ENCODE measurements at regions not wholly inside any gene's neighbourhood (a gene's known extent, or its start where the extent isn't known, plus 50 kb on each side); places are given as distances from the start of the nearest gene placed in this dataset.
"Not testable (repeated sequence)": the region's sequence is repeated elsewhere in the genome, so short reads cannot be mapped to it uniquely, and the experiment has no call there.

DNA sequence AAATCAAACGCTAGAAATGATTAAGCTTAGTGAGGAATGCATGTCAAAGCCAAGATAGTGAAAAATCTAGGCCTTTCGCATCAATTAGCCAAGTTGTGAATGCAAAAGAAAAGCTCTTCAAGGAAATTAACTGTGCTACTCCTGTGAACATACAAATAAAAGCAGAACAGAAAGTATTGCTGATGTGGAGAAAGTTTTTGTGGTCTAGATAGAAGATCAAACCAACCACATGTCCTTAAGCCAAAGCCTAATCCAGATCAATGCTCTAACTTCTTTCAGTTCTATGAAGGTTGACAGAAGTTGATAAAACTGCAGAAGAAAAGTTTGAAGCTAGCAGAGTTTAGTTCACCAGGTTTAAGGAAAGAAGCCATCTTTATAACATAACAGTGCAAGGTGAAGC, 1044.6 kb downstream of the CDH11 start:
- no peak for TF ChIP-seq POLR2A (IDR thresholded peaks at IDR 0.05)
- no peak for TF ChIP-seq POLR2AphosphoS5 (IDR thresholded peaks at IDR 0.05)
- TF ChIP-seq, protein P1, sequence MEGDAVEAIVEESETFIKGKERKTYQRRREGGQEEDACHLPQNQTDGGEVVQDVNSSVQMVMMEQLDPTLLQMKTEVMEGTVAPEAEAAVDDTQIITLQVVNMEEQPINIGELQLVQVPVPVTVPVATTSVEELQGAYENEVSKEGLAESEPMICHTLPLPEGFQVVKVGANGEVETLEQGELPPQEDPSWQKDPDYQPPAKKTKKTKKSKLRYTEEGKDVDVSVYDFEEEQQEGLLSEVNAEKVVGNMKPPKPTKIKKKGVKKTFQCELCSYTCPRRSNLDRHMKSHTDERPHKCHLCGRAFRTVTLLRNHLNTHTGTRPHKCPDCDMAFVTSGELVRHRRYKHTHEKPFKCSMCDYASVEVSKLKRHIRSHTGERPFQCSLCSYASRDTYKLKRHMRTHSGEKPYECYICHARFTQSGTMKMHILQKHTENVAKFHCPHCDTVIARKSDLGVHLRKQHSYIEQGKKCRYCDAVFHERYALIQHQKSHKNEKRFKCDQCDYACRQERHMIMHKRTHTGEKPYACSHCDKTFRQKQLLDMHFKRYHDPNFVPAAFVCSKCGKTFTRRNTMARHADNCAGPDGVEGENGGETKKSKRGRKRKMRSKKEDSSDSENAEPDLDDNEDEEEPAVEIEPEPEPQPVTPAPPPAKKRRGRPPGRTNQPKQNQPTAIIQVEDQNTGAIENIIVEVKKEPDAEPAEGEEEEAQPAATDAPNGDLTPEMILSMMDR (IDR thresholded peaks at IDR 0.05), result no peak
- TF ChIP-seq EP300 (IDR thresholded peaks at IDR 0.05; ENCODE audit: low read depth), result no peak
- H3K36me3 ChIP-seq, result no peaks in the 10 kb centered on the region
- no peaks in the 10 kb centered on the region for H3K27me3 ChIP-seq
- no peak overlapping the region for H3K4me3 ChIP-seq
- no peak overlapping the region for H3K27ac ChIP-seq
- intact Hi-C loops (cut with DNase I; ENCODE audit: low total_unique reads) (no loop called here), in situ Hi-C loops (cut with MboI; ENCODE audit: low pct_ligation_motif_present in 1 of 4, low pct_unique_long_range_greater_than_20kb in 1 of 4, low sequenced_read_pairs in 3 of 4) (loop anchor here in 1 of 4 donors (25.0 kb wide), 1 partner anchor 1035 kb away; the partner anchor contains the start of gene CDH11)
- no peaks in the 10 kb centered on the region for H3K9me3 ChIP-seq
- no peaks in the 10 kb centered on the region for H3K4me1 ChIP-seq
- DNase-seq, result no peak
- WGBS, 2 donors (ENCODE audit: low coverage in 1 of 2), result 81 to 93% methylated on average over 2 of the region's 2 CpGs

DNA sequence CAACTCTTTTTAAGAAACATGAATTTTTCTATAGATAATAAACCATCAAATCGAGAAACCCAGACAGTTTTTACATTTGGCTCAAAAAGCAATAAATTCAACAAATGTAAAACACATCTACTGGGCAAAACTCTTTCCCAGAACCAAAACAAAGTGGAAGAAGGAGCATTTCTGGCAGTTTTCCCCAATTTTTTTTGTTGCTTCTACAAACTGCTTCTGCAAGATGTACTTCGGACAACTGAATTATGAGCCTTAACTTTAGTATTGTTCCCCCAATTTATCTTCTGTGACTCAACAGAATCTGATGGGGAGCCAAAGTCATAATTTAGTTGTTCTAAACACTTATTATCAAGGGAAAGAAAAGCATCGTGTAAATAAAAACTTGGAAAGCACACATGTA, 1047.2 kb downstream of the CDH11 start:
- 47 to 56% methylated on average over 3 of the region's 3 CpGs for WGBS, 2 donors (ENCODE audit: low coverage in 1 of 2)
- H3K9me3 ChIP-seq, result no peaks in the 10 kb centered on the region

DNA sequence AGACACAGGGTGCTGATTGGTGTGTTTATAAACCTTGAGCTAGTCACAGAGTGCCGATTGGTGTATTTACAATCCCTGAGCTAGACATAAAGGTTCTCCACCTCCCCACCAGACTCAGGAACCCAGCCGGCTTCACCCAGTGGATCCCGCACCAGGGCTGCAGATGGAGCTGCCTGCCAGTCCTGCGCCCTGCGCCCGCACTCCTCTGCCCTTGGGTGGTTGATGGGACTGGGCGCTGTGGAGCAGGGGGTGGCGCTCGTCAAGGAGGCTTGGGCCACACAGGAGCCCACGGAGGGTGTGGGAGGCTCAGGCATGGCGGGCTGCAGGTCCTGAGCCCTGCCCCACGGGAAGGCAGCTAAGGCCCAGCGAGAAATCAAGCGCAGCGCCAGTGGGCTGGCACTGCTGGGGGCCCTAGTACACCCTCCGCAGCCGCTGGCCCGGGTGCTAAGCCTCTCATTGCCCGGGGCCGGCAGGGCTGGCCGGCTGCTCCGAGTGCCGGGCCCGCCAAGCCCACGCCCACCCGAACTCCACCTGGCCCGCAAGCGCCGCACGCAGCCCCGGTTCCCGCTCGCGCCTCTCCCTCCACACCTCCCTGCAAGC, 1049.6 kb downstream of the CDH11 start:
- intact Hi-C loops (cut with DNase I; ENCODE audit: low total_unique reads); H3K36me3 ChIP-seq; in situ Hi-C loops (cut with MboI; ENCODE audit: low pct_ligation_motif_present in 1 of 4, low pct_unique_long_range_greater_than_20kb in 1 of 4, low sequenced_read_pairs in 3 of 4); DNase-seq; H3K4me1 ChIP-seq; H3K4me3 ChIP-seq; H3K27me3 ChIP-seq; H3K27ac ChIP-seq; H3K9me3 ChIP-seq: not testable (repeated sequence)
- WGBS, 2 donors (ENCODE audit: low coverage in 1 of 2), result 87% methylated on average over 18 of the region's 34 CpGs; no CpG with 5 or more reads in 1 of the 2 donors

More for the DNA sequence above, 1047.2 kb downstream of the CDH11 start:
- no peak for DNase-seq
- Histone ChIP-seq H3K4me3 (no peak overlapping the region), H3K36me3 (no peaks in the 10 kb centered on the region), H3K4me1 (no peaks in the 10 kb centered on the region), H3K27me3 (no peaks in the 10 kb centered on the region), H3K27ac (no peak overlapping the region)
- in situ Hi-C loops (cut with MboI; ENCODE audit: low pct_ligation_motif_present in 1 of 4, low pct_unique_long_range_greater_than_20kb in 1 of 4, low sequenced_read_pairs in 3 of 4), result loop anchor here in 1 of 4 donors (25.0 kb wide), 1 partner anchor 1038 kb away; the partner anchor contains the start of gene CDH11
- TF ChIP-seq POLR2AphosphoS5 (IDR thresholded peaks at IDR 0.05) (no peak), POLR2A (IDR thresholded peaks at IDR 0.05) (no peak), EP300 (IDR thresholded peaks at IDR 0.05; ENCODE audit: low read depth) (no peak)
- TF ChIP-seq, protein P1 (IDR thresholded peaks at IDR 0.05), result no peak
- intact Hi-C loops (cut with DNase I; ENCODE audit: low total_unique reads), result no loop called here

DNA sequence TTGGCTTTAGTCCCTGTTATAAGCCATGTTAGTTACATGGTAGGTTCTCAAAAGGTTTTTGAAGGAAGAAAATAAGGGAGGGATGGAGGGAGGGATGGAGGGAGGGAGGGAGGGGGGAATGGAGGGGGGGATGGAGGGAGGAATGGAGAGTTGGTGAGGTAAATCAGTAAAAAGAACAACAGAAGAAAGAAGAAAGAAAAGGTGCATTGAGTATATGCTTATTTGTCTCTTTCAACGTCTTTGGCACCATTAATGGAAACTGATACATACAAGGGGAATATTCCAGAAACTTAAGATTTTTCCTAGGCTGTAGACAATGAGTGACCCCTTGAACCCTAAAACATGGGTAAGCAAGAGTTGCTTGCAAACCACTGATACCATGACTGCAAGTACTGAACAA, 1056.3 kb downstream of the CDH11 start:
- H3K9me3 ChIP-seq, result no peaks in the 10 kb centered on the region
- H3K27ac ChIP-seq, result no peak overlapping the region
- intact Hi-C loops (cut with DNase I; ENCODE audit: low total_unique reads), result no loop called here
- no peak for DNase-seq
- no peak overlapping the region for H3K4me3 ChIP-seq
- in situ Hi-C loops (cut with MboI; ENCODE audit: low pct_ligation_motif_present in 1 of 4, low pct_unique_long_range_greater_than_20kb in 1 of 4, low sequenced_read_pairs in 3 of 4), result no loop called here
- no peaks in the 10 kb centered on the region for H3K27me3 ChIP-seq
- TF ChIP-seq, protein P1 (IDR thresholded peaks at IDR 0.05), result no peak
- TF ChIP-seq EP300 (IDR thresholded peaks at IDR 0.05; ENCODE audit: low read depth) (no peak), POLR2A (IDR thresholded peaks at IDR 0.05) (no peak), POLR2AphosphoS5 (IDR thresholded peaks at IDR 0.05) (no peak)
- H3K36me3 ChIP-seq, result no peaks in the 10 kb centered on the region
- H3K4me1 ChIP-seq, result no peaks in the 10 kb centered on the region
- WGBS, 2 donors (ENCODE audit: low coverage in 1 of 2), result 73 to 87% methylated on average over 1 of the region's 1 CpG

DNA sequence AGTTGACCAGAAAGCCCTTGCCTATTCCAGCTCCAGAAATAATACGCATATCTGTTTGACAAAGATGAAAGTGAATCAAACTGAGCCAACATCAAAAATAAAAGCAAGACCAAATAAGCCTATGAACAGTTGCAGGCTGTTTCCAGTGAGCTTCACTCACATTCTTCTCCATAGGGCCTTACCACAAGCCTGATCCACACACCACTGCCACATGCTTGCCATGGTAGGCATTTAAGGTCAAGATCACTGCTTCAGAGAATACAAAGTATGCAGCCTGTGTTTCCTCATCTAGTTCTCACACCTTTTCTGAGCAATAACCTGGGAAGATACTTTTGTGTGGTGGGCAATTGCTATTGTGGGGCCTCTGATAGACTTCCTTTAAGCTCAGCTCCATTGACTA, 1060.2 kb downstream of the CDH11 start:
- whole genome bisulfite sequencing, 2 donors (ENCODE audit: low coverage in 1 of 2), result 79 to 80% methylated on average over 1 of the region's 1 CpG
- TF ChIP-seq, protein P1 (IDR thresholded peaks at IDR 0.05), result no peak
- TF ChIP-seq POLR2A (IDR thresholded peaks at IDR 0.05), result no peak
- TF ChIP-seq POLR2AphosphoS5 (IDR thresholded peaks at IDR 0.05), result no peak
- no peak for TF ChIP-seq EP300 (IDR thresholded peaks at IDR 0.05; ENCODE audit: low read depth)
- Histone ChIP-seq H3K4me3 (no peak overlapping the region), H3K27ac (no peak overlapping the region), H3K4me1 (no peaks in the 10 kb centered on the region), H3K9me3 (no peaks in the 10 kb centered on the region), H3K27me3 (no peaks in the 10 kb centered on the region), H3K36me3 (no peaks in the 10 kb centered on the region)
- in situ Hi-C loops (cut with MboI; ENCODE audit: low pct_ligation_motif_present in 1 of 4, low pct_unique_long_range_greater_than_20kb in 1 of 4, low sequenced_read_pairs in 3 of 4) (no loop called here), intact Hi-C loops (cut with DNase I; ENCODE audit: low total_unique reads) (no loop called here)
- no peak for DNase-seq

Data from transverse colon (tissue), 4 donors.